ENCODE measurements at regions not wholly inside any gene's neighbourhood (a gene's known extent, or its start where the extent isn't known, plus 50 kb on each side); places are given as distances from the start of the nearest gene placed in this dataset.

- TF ChIP-seq CTCF (IDR thresholded peaks at IDR 0.05; ENCODE audit: insufficient read depth, low read depth, low read length) (no peak), EZH2 (IDR thresholded peaks at IDR 0.05; ENCODE audit: insufficient read depth, low read length) (no peak)
Observed at GRCh38 chr6:141117874-141118273, 1014.9 kb upstream of the GJE1 start.
